HepG2 (cell line): ENCODE measurements at regions not wholly inside any gene's neighbourhood (a gene's known extent, or its start where the extent isn't known, plus 50 kb on each side); places are given as distances from the start of the nearest gene placed in this dataset.
"Not testable (repeated sequence)": the region's sequence is repeated elsewhere in the genome, so short reads cannot be mapped to it uniquely, and the experiment has no call there.

Experiments
- ATAC-seq: fragments of 200-7000 bp; cut with Tn5 transposase; 3 replicates; pipeline ENCODE4 v1.9.1; 2020; ENCODE audit warnings: mild to moderate bottlenecking, moderate library complexity
- BruUV-seq: library from RNA; stranded (reverse); fragments of 400-500 nt; replicated peaks from 2 replicates; lab custom pipeline; 2021; lab: Mats Ljungman, UMichigan
- CTCF ChIA-PET: fragments of 300-600 bp; formaldehyde crosslinking; extraction: SDS; loops from one replicate; lab custom pipeline; 2021; ENCODE audit warnings: low total read pairs, inconsistent platforms, low intra/inter-chr PET ratio; lab: Yijun Ruan, JAX
- POLR2A ChIA-PET: fragments of 350-600 bp; sonication (Branson Sonifier 250); formaldehyde crosslinking; loops from one replicate; lab custom pipeline; 2020; ENCODE audit warnings: antibody characterized with exemption, inconsistent platforms; lab: Yijun Ruan, JAX
- DNase-seq: peaks from one replicate; pipeline ENCODE4 v3.0.0-alpha.2; 2015; ENCODE audit warnings: low spot score
- FAIRE-seq: peaks from 3 replicates; lab custom pipeline; 2011; peaks lifted over from hg19 to GRCh38; lab: Jason Lieb, UNC
- H2AFZ ChIP-seq: one replicate; pipeline ENCODE4 v1.6.1; 2011; ENCODE audit warnings: low read length, inconsistent platforms
- H3K27ac ChIP-seq: fragments of 300-600 bp; 3 replicates; pipeline ENCODE4 v1.8.0; 2011; ENCODE audit warnings: mixed run types, mild to moderate bottlenecking, mixed read lengths, low read length, inconsistent platforms; ENCODE audit not compliant: insufficient read depth; ENCODE audit errors: extremely low read length
- H3K27me3 ChIP-seq, 2 experiments: fragments of 200-600 bp in 1 of 2; 2 replicates in 1 of 2; 3 replicates in 1 of 2; pipeline versions ENCODE4 v1.6.0 to v1.8.0; 2011; ENCODE audit warnings: low read length in 2 of 2, mild to moderate bottlenecking in 2 of 2, moderate library complexity in 2 of 2, inconsistent platforms in 1 of 2; ENCODE audit not compliant: insufficient read depth in 2 of 2, control insufficient read depth in 1 of 2
- H3K36me3 ChIP-seq, 2 experiments: fragments of 200-600 bp in 1 of 2; replicated peaks in 1 of 2; 2 replicates in 1 of 2; 3 replicates in 1 of 2; pipeline versions ENCODE4 v1.5.1 to v1.8.0; 2011; ENCODE audit warnings: low read length in 2 of 2, inconsistent platforms in 1 of 2; ENCODE audit not compliant: insufficient read depth in 2 of 2, control insufficient read depth in 1 of 2
- H3K4me1 ChIP-seq: 2 replicates; pipeline ENCODE4 v1.5.1; 2012; ENCODE audit warnings: low read length, inconsistent platforms; ENCODE audit not compliant: insufficient read depth
- H3K4me2 ChIP-seq: 2 replicates; pipeline ENCODE4 v1.6.0; 2011; ENCODE audit warnings: low read depth, low read length, inconsistent platforms
- H3K4me3 ChIP-seq, 3 experiments: fragments of 200-600 bp in 1 of 3; sonication (generic), shearing (Covaris generic) in 1 of 3; replicated peaks in 1 of 3; 2 replicates each; pipeline ENCODE4 v1.5.1; 2011 to 2016; ENCODE audit warnings: low read length in 3 of 3, inconsistent platforms in 2 of 3, low read depth in 2 of 3, mild to moderate bottlenecking in 2 of 3, control low read depth in 1 of 3, mixed read lengths in 1 of 3; ENCODE audit not compliant: insufficient read depth in 1 of 3
- H3K79me2 ChIP-seq: one replicate; pipeline ENCODE4 v1.6.1; 2011; ENCODE audit warnings: low read length, inconsistent platforms; ENCODE audit not compliant: insufficient read depth
- H3K9ac ChIP-seq: 2 replicates; pipeline ENCODE4 v1.6.0; 2011; ENCODE audit warnings: mild to moderate bottlenecking, low read depth, low read length, inconsistent platforms; ENCODE audit not compliant: insufficient read depth
- H3K9me3 ChIP-seq: 2 replicates; pipeline ENCODE4 v1.5.1; 2012; ENCODE audit warnings: mild to moderate bottlenecking, low read length
- H4K20me1 ChIP-seq: 2 replicates; pipeline ENCODE4 v1.6.0; 2011; ENCODE audit warnings: inconsistent platforms, mild to moderate bottlenecking, low read length, moderate library complexity; ENCODE audit not compliant: insufficient read depth
- ERF ChIP-seq: IDR thresholded peaks from 2 replicates; pipeline ENCODE4 v1.6.1; 2018; ENCODE audit warnings: missing biosample characterization, missing genetic modification reagents
- HNRNPH1 ChIP-seq: fragments of 200-400 bp; formaldehyde crosslinking; optimal IDR thresholded peaks from 2 replicates; pipeline ENCODE3; 2017; ENCODE audit warnings: mild to moderate bottlenecking, low read depth, low read length
- PHB2 ChIP-seq: fragments of 450-650 bp; IDR thresholded peaks from 2 replicates; pipeline ENCODE4 v1.6.1; 2018; ENCODE audit not compliant: partially characterized antibody
- SCMH1 ChIP-seq: sonication (generic); formaldehyde crosslinking; IDR thresholded peaks from 2 replicates; pipeline ENCODE4 v1.9.0; 2021; ENCODE audit warnings: missing genetic modification reagents, mild to moderate bottlenecking, borderline replicate concordance
- SMYD3 ChIP-seq: sonication (generic); formaldehyde crosslinking; IDR thresholded peaks from 2 replicates; pipeline ENCODE4 v1.8.1; 2023; ENCODE audit warnings: mild to moderate bottlenecking, missing genetic modification reagents
- YY1 ChIP-seq: IDR thresholded peaks from 2 replicates; pipeline ENCODE4 v1.6.1; 2011; ENCODE audit warnings: low read length, low read depth, moderate library complexity, mild to moderate bottlenecking; ENCODE audit not compliant: insufficient read depth, insufficient replicate concordance
- ZIK1 ChIP-seq: sonication (generic); formaldehyde crosslinking; IDR thresholded peaks from 2 replicates; pipeline ENCODE4 v1.5.0; 2020; ENCODE audit warnings: mild to moderate bottlenecking, low read depth, missing genetic modification reagents, borderline replicate concordance
- ZSCAN12 ChIP-seq: sonication (generic); formaldehyde crosslinking; IDR thresholded peaks from 2 replicates; pipeline ENCODE4 v1.9.0; 2021; ENCODE audit warnings: mild to moderate bottlenecking, missing genetic modification reagents
- WGBS: methylation state at CpG from one replicate; pipeline ENCODE4 v1.1.6; 2017; ENCODE audit warnings: low lambda C conversion rate; 5-methylcytosine and 5-hydroxymethylcytosine counted together
- in situ Hi-C: cut with HindIII; loops from 2 replicates; pipeline ENCODE4 v1.10.0; 2017; ENCODE audit warnings: low pct_unique_long_range_greater_than_20kb; ENCODE audit not compliant: extremely low pct_ligation_motif_present
- intact Hi-C: fragments of 100-400 bp; cut with micrococcal nuclease; formaldehyde crosslinking; loops from one replicate; pipeline ENCODE4 v1.10.0; 2022; ENCODE audit not compliant: unreplicated experiment
- TF ChIP-seq, protein P1 (sequence below): IDR thresholded peaks from 2 replicates; pipeline ENCODE4 v1.6.1; 2016; ENCODE audit warnings: missing biosample characterization, missing genetic modification reagents, low read depth
- TF ChIP-seq, protein P2 (sequence below): IDR thresholded peaks from 2 replicates; pipeline ENCODE4 v1.6.1; 2012; ENCODE audit warnings: inconsistent platforms

DNA sequence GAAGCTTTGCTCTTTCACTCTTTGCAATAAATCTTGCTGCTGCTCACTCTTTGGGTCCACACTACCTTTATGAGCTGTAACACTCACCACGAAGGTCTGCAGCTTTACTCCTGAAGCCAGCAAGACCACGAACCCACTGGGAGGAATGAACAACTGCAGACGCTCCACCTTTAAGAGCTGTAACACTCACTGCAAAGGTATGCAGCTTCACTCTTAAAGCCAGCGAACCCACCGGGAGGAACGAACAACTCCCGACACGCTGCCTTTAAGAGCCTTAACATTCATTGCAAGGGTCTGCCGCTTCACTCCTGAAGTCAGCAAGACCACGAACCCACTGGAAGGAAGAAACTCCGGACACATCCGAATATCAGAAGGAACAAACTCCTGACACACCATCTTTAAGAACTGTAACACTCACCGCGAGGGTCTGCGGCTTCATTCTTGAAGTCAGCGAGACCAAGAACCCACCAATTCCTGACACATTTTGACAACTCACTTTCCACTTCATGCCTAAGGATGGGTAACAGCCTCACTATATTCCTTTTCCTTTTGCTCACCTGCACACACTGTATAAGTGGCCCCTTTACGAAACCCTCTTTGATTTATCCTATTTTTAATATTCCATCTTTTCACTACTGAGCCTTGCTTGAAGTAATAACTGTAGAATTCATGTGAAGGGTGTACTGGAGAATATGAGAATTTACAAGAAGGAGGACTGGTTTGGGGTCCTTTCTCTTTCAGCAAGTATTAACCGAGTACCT, 103.2 kb downstream of the RGS2 start:
- POLR2A ChIA-PET, in situ Hi-C loops, H3K4me2 ChIP-seq, H3K9me3 ChIP-seq, H2AFZ ChIP-seq, H3K4me1 ChIP-seq, intact Hi-C loops, FAIRE-seq, DNase-seq, H3K27me3 ChIP-seq, H3K27ac ChIP-seq, CTCF ChIA-PET, H4K20me1 ChIP-seq, H3K79me2 ChIP-seq, H3K9ac ChIP-seq, H3K4me3 ChIP-seq, H3K36me3 ChIP-seq, ATAC-seq, BruUV-seq: not testable (repeated sequence)
- WGBS, result 47% methylated on average over 18 of the region's 18 CpGs

DNA sequence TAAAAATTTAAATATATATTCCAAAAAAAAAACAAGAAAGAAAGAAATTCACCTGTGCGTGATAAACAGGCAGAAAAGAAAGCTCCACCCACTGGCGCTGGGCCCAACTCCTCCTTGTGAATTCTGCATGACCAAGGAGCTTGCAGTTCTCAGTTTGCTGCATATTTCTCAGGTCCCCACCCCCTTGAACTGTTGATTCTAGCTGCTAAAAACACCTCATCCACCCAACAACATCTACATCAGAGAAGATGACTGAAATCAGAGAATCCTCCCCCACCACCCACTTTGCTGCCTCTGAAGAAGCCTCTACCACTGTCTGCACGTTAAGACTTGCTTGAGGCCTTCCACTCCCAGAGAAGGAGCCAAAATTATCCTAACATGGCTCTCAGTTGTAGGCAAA, 104.8 kb downstream of the RGS2 start:
- intact Hi-C loops, result no loop called here
- Histone ChIP-seq H3K27ac (no peak overlapping the region), H4K20me1 (no peaks in the 10 kb centered on the region), H3K4me3 (no peak overlapping the region), H3K36me3 (no peaks in the 10 kb centered on the region), H3K4me2 (no peak overlapping the region), H3K9me3 (no peaks in the 10 kb centered on the region), H3K4me1 (no peaks in the 10 kb centered on the region), H2AFZ (no peak overlapping the region), H3K9ac (no peak overlapping the region), H3K79me2 (no peaks in the 10 kb centered on the region), H3K27me3 (no peaks in the 10 kb centered on the region; a peak in 1 of 5 replicates)
- BruUV-seq, result no TSS peak
- DNase-seq (no peak), FAIRE-seq (no peak), ATAC-seq (no peak)
- TF ChIP-seq ERF (CRISPR knock-in tag), result no peak
- TF ChIP-seq HNRNPH1, result no peak
- TF ChIP-seq, protein P1, sequence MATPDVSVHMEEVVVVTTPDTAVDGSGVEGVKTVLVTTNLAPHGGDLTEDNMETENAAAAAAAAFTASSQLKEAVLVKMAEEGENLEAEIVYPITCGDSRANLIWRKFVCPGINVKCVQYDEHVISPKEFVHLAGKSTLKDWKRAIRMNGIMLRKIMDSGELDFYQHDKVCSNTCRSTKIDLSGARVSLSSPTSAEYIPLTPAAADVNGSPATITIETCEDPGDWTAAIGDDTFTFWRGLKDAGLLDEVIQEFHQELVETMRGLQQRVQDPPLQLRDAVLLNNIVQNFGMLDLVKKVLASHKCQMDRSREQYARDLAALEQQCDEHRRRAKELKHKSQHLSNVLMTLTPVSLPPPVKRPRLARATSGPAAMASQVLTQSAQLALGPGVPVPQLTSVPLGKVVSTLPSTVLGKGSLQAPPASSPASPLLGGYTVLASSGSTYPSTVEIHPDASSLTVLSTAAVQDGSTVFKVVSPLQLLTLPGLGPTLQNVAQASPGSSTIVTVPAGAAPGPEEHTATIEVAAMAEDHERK, result no peak
- no peak for TF ChIP-seq YY1
- no peak for TF ChIP-seq SMYD3 (CRISPR knock-in tag)
- TF ChIP-seq, protein P2, sequence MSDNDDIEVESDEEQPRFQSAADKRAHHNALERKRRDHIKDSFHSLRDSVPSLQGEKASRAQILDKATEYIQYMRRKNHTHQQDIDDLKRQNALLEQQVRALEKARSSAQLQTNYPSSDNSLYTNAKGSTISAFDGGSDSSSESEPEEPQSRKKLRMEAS, result no peak
- no peak for TF ChIP-seq PHB2
- no peak for TF ChIP-seq ZIK1 (CRISPR knock-in tag)
- TF ChIP-seq SCMH1 (CRISPR knock-in tag), result no peak
- TF ChIP-seq ZSCAN12 (CRISPR knock-in tag), result no peak
- POLR2A ChIA-PET, result no interaction called here
- CTCF ChIA-PET, result no interaction called here
- 1% methylated on average over 3 of the region's 3 CpGs for WGBS
- in situ Hi-C loops, result no loop called here
